Lung (tissue), 11 donors: ENCODE measurements at regions not wholly inside any gene's neighbourhood (a gene's known extent, or its start where the extent isn't known, plus 50 kb on each side); places are given as distances from the start of the nearest gene placed in this dataset.
"Not testable (repeated sequence)": the region's sequence is repeated elsewhere in the genome, so short reads cannot be mapped to it uniquely, and the experiment has no call there.

Source experiments
- ATAC-seq: fragments of 200-7000 bp; cut with Tn5 transposase; one replicate; pipeline ENCODE4 v1.9.1; 2020; ENCODE audit warnings: moderate number of reproducible peaks; ENCODE audit not compliant: insufficient read depth, low FRiP score
- DNase-seq, 3 donors: peaks; one replicate each; pipeline ENCODE4 v3.0.0-alpha.2; 2013 to 2017
- H3K27ac ChIP-seq, 2 donors: one replicate each; pipeline ENCODE4 v1.5.1; 2013; ENCODE audit warnings: mild to moderate bottlenecking in 2 of 2, moderate library complexity in 2 of 2, control low read depth in 1 of 2, inconsistent platforms in 1 of 2, low read depth in 1 of 2, low read length in 1 of 2
- H3K27me3 ChIP-seq, 3 donors: one replicate each; pipeline ENCODE4 v1.5.1; 2013; ENCODE audit warnings: low read length in 2 of 3; ENCODE audit not compliant: control insufficient read depth in 3 of 3, insufficient read depth in 3 of 3
- H3K36me3 ChIP-seq, 4 donors: one replicate each; pipeline ENCODE4 v1.5.1; 2013; ENCODE audit warnings: low read length in 4 of 4, mild to moderate bottlenecking in 1 of 4, moderate library complexity in 1 of 4; ENCODE audit not compliant: control insufficient read depth in 4 of 4, insufficient read depth in 4 of 4
- H3K4me1 ChIP-seq, 5 donors: one replicate each; pipeline ENCODE4 v1.5.1; 2013; ENCODE audit warnings: low read length in 5 of 5, mild to moderate bottlenecking in 2 of 5, moderate library complexity in 1 of 5; ENCODE audit not compliant: control insufficient read depth in 5 of 5, insufficient read depth in 5 of 5
- H3K4me3 ChIP-seq: one replicate; pipeline ENCODE4 v1.5.1; 2013; ENCODE audit warnings: mild to moderate bottlenecking, control low read depth, moderate library complexity
- H3K9ac ChIP-seq, 2 donors: one replicate each; pipeline ENCODE4 v1.5.1; 2013; ENCODE audit warnings: low read length in 2 of 2, control low read depth in 1 of 2; ENCODE audit not compliant: insufficient read depth in 1 of 2
- H3K9me3 ChIP-seq, 4 donors: one replicate each; pipeline ENCODE4 v1.5.1; 2013; ENCODE audit warnings: low read length in 3 of 4, mild to moderate bottlenecking in 1 of 4, moderate library complexity in 1 of 4; ENCODE audit not compliant: control insufficient read depth in 4 of 4, insufficient read depth in 3 of 4
- WGBS, 2 donors: extraction: QIAGEN DNeasy Blood & Tissue Kit; methylation state at CpG; one replicate each; pipeline ENCODE4 v1.1.7; 2013; 5-methylcytosine and 5-hydroxymethylcytosine counted together
- TF ChIP-seq, protein P1 (sequence below): IDR thresholded peaks from 2 replicates; pipeline ENCODE4 v1.5.1; 2012; ENCODE audit warnings: mild to moderate bottlenecking; ENCODE audit errors: control extremely low read depth, extremely low read depth
- donor health status: control.
- donor health status: control.
- donor health status: Bipolar disorder and iron deficiency.
- donor health status: healthy.
- donor health status: DM: yes; HTN: yes; CAD: no.

- Histone ChIP-seq H3K9ac (no peak overlapping the region), H3K4me1 (no peaks in the 10 kb centered on the region), H3K27me3 (no peaks in the 10 kb centered on the region), H3K27ac (no peak overlapping the region), H3K9me3 (peaks cover 0 to 8% (median 0%) of the 10 kb centered on the region in 4 donors), H3K4me3 (no peak overlapping the region), H3K36me3 (no peaks in the 10 kb centered on the region)
- no peak for DNase-seq
- WGBS, 2 donors: 92 to 94% methylated on average over 2 of the region's 2 CpGs
- TF ChIP-seq, protein P1, sequence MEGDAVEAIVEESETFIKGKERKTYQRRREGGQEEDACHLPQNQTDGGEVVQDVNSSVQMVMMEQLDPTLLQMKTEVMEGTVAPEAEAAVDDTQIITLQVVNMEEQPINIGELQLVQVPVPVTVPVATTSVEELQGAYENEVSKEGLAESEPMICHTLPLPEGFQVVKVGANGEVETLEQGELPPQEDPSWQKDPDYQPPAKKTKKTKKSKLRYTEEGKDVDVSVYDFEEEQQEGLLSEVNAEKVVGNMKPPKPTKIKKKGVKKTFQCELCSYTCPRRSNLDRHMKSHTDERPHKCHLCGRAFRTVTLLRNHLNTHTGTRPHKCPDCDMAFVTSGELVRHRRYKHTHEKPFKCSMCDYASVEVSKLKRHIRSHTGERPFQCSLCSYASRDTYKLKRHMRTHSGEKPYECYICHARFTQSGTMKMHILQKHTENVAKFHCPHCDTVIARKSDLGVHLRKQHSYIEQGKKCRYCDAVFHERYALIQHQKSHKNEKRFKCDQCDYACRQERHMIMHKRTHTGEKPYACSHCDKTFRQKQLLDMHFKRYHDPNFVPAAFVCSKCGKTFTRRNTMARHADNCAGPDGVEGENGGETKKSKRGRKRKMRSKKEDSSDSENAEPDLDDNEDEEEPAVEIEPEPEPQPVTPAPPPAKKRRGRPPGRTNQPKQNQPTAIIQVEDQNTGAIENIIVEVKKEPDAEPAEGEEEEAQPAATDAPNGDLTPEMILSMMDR: no peak
- no peak for ATAC-seq
Measured at GRCh38 chr14:28982228-28982627, 215.6 kb downstream of the FOXG1 start.

DNA sequence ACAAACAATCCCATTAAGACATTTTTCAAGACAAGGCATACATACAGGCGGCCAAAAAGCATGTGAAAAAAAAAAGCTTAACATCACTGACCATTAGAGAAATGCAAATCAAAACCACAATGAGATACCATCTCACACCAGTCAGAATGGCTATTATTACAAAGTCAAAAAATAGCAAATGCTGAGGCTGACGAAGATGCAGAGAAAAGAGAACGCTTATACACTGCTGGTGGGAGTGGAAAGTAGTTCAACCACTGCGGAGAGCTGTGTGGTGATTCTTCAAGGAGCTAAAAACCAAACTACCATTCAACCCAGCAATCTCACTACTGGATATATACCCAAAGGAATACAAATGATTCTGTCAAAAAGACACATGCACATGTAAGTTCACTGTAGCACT lies 216.7 kb downstream of the FOXG1 start:
- ATAC-seq (no peak), DNase-seq (no peak)
- Histone ChIP-seq H3K9me3 (peaks cover 0 to 8% (median 0%) of the 10 kb centered on the region in 4 donors), H3K36me3 (no peaks in the 10 kb centered on the region), H3K9ac (no peak overlapping the region), H3K27ac (no peak overlapping the region), H3K27me3 (no peaks in the 10 kb centered on the region), H3K4me3 (no peak overlapping the region), H3K4me1 (no peaks in the 10 kb centered on the region)
- 82 to 89% methylated on average over 4 of the region's 4 CpGs for WGBS, 2 donors
- TF ChIP-seq, protein P1: no peak

- Histone ChIP-seq H3K27me3 (no peaks in the 10 kb centered on the region), H3K9me3 (no peaks in the 10 kb centered on the region), H3K36me3 (no peaks in the 10 kb centered on the region), H3K9ac (no peak overlapping the region), H3K4me3 (no peak overlapping the region), H3K27ac (no peak overlapping the region), H3K4me1 (no peaks in the 10 kb centered on the region)
- ATAC-seq: no peak
- DNase-seq: no peak
- TF ChIP-seq, protein P1: no peak
Measured at GRCh38 chr14:28987516-28987915, 220.9 kb downstream of the FOXG1 start.

- not testable (repeated sequence) for H3K9ac ChIP-seq, H3K36me3 ChIP-seq, H3K4me1 ChIP-seq, H3K27ac ChIP-seq, DNase-seq, H3K9me3 ChIP-seq, H3K27me3 ChIP-seq, H3K4me3 ChIP-seq, ATAC-seq
- 80 to 89% methylated on average over 4 of the region's 4 CpGs for WGBS, 2 donors
Measured at GRCh38 chr14:28997196-28997595, 230.6 kb downstream of the FOXG1 start.
